BJ (cell line): ENCODE measurements at regions not wholly inside any gene's neighbourhood (a gene's known extent, or its start where the extent isn't known, plus 50 kb on each side); places are given as distances from the start of the nearest gene placed in this dataset.

ENCODE experiments used
- CTCF ChIA-PET: fragments of 350-600 bp; formaldehyde crosslinking; extraction: SDS; loops from one replicate; lab custom pipeline; 2021; ENCODE audit warnings: antibody characterized with exemption, inconsistent platforms; lab: Yijun Ruan, JAX
- POLR2A ChIA-PET: fragments of 300-600 bp; sonication (Branson Sonifier 250); formaldehyde crosslinking; extraction: SDS; loops from one replicate; lab custom pipeline; 2021; ENCODE audit warnings: antibody characterized with exemption; lab: Charles Lee
- DNase-seq: peaks from one replicate; pipeline ENCODE4 v3.0.0-alpha.2; 2011; ENCODE audit warnings: low read depth
- H3K27me3 ChIP-seq: 2 replicates; pipeline ENCODE4 v1.6.0; 2011; ENCODE audit warnings: low read length; ENCODE audit not compliant: control insufficient read depth, insufficient read depth
- H3K36me3 ChIP-seq: 2 replicates; pipeline ENCODE4 v1.5.1; 2011; ENCODE audit warnings: low read length; ENCODE audit not compliant: control insufficient read depth, insufficient read depth
- H3K4me3 ChIP-seq: 2 replicates; pipeline ENCODE4 v1.5.1; 2011; ENCODE audit warnings: low read depth, mild to moderate bottlenecking, control low read depth, low read length
- TF ChIP-seq, protein P1 (sequence below): IDR thresholded peaks from 2 replicates; pipeline ENCODE4 v1.5.1; 2011; ENCODE audit warnings: low read depth, mild to moderate bottlenecking, control low read depth, inconsistent platforms, low read length, moderate library complexity; ENCODE audit not compliant: insufficient read depth

DNA sequence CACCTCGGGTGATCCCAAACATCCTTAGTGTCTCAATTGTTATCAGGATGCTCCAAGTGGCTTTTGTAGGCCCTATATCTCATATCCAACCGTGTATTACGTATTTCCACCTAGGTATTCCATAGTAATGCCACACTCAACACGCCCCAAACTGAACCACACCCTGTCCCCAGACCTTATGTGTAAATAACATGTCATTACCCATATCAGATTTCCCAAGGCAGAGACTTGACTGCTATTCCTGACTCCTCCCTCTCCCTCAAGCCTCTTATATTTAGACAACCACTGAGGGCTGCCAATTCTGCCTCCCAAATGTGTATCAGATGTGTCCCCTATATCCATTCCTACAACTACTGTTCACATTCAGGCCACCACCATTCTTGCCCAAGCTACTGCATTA, 132.8 kb upstream of the NCAM1 start:
- no peak for DNase-seq
- no peaks in the 10 kb centered on the region for H3K27me3 ChIP-seq
- H3K36me3 ChIP-seq: no peaks in the 10 kb centered on the region
- TF ChIP-seq, protein P1, sequence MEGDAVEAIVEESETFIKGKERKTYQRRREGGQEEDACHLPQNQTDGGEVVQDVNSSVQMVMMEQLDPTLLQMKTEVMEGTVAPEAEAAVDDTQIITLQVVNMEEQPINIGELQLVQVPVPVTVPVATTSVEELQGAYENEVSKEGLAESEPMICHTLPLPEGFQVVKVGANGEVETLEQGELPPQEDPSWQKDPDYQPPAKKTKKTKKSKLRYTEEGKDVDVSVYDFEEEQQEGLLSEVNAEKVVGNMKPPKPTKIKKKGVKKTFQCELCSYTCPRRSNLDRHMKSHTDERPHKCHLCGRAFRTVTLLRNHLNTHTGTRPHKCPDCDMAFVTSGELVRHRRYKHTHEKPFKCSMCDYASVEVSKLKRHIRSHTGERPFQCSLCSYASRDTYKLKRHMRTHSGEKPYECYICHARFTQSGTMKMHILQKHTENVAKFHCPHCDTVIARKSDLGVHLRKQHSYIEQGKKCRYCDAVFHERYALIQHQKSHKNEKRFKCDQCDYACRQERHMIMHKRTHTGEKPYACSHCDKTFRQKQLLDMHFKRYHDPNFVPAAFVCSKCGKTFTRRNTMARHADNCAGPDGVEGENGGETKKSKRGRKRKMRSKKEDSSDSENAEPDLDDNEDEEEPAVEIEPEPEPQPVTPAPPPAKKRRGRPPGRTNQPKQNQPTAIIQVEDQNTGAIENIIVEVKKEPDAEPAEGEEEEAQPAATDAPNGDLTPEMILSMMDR: no peak
- POLR2A ChIA-PET: no interaction called here
- no peak overlapping the region for H3K4me3 ChIP-seq
- CTCF ChIA-PET: no interaction called here

DNA sequence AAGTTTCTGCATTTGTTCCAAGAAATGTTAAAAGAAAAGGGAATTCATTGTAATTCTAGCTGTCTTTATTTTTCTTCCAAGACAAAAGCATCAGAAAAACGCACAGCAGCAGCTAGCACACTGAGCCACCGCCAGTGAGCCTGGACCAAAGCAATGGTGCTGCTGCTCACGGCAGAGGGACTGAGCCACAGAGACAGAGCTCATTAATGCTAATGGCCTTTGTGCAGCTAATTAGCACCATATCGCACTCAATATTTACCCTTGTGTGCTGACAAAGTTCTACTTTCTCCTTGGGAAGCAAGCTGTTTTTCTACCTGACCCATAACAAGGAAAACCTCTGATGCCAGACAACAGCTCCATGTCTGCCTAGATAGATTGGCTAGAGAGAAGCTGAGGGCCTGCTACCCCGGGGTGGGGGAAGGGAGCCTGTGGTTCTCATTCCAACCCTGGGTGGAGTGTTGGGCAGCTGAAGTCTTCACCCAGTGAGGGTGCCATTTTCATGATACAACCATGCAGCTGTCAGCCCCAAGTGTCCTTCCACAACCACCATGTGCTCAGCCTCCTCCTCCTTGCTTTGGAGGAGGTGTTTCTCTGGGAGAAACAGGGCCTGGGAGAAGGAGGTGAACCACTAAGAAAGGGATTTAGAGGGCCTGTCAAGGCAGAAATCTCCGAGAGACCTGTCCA, 131.1 kb upstream of the NCAM1 start:
- ChIA-PET CTCF (no interaction called here), POLR2A (no interaction called here)
- Histone ChIP-seq H3K4me3 (no peak overlapping the region), H3K36me3 (no peaks in the 10 kb centered on the region), H3K27me3 (no peaks in the 10 kb centered on the region)
- TF ChIP-seq, protein P1: no peak
- DNase-seq: no peak

GRCh38 chr11:112831041-112831440, 130.2 kb upstream of the NCAM1 start:
- Histone ChIP-seq H3K4me3 (no peak overlapping the region), H3K36me3 (no peaks in the 10 kb centered on the region), H3K27me3 (no peaks in the 10 kb centered on the region)
- TF ChIP-seq, protein P1: no peak
- CTCF ChIA-PET: no interaction called here
- POLR2A ChIA-PET: no interaction called here
- no peak for DNase-seq

DNA sequence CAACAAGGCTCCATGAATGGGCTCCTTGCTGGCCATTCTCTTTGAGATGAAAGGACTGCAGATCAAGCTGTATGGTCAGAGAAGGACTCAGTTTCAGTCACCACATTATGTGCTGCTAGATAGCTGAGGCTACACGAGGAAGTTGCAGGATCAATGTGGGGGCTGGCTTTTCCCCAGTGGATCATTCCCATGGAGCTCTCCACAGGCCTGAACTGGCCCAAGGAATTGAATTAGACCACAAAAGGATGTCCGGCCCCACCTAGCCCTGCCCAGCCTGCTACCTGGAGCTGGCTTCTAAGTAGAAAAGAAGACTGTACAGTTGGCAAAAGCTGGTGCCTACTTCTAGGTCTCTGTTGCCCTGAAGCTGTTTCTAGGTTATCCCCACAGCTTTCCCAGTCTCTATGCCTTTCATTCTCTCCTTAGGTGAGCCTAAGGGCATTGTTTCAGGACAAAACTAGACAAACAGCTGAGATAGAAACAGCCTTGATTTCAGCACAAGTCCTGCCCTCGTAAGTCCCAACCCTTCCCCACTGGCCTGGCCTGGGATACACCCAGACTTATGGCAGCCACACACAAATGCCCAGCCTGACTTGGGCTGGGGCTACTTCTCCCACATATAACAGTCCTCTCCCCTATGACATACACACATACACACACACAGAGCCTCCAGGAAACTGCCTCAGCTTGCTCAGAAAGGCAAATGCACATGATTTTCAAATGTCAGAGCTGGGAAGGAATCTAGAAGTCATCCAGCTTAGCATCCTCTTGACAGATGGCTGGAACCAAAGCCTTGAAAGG, 129.1 kb upstream of the NCAM1 start:
- no peaks in the 10 kb centered on the region for H3K27me3 ChIP-seq
- ChIA-PET CTCF (no interaction called here), POLR2A (no interaction called here)
- no peak for DNase-seq
- H3K36me3 ChIP-seq: no peaks in the 10 kb centered on the region
- no peak overlapping the region for H3K4me3 ChIP-seq
- TF ChIP-seq, protein P1: no peak

GRCh38 chr11:112834277-112834755, 126.9 kb upstream of the NCAM1 start:
- DNase-seq: no peak
- Histone ChIP-seq H3K36me3 (no peaks in the 10 kb centered on the region), H3K27me3 (no peaks in the 10 kb centered on the region), H3K4me3 (no peak overlapping the region)
- POLR2A ChIA-PET: interaction anchor here (0.6 kb wide), 1 partner anchor 280 kb away, joined by 4 read pairs; no protein-coding TSS in a partner anchor
- TF ChIP-seq, protein P1: no peak
- CTCF ChIA-PET: no interaction called here
